ENCODE measurements at regions not wholly inside any gene's neighbourhood (a gene's known extent, or its start where the extent isn't known, plus 50 kb on each side); places are given as distances from the start of the nearest gene placed in this dataset.

DNA sequence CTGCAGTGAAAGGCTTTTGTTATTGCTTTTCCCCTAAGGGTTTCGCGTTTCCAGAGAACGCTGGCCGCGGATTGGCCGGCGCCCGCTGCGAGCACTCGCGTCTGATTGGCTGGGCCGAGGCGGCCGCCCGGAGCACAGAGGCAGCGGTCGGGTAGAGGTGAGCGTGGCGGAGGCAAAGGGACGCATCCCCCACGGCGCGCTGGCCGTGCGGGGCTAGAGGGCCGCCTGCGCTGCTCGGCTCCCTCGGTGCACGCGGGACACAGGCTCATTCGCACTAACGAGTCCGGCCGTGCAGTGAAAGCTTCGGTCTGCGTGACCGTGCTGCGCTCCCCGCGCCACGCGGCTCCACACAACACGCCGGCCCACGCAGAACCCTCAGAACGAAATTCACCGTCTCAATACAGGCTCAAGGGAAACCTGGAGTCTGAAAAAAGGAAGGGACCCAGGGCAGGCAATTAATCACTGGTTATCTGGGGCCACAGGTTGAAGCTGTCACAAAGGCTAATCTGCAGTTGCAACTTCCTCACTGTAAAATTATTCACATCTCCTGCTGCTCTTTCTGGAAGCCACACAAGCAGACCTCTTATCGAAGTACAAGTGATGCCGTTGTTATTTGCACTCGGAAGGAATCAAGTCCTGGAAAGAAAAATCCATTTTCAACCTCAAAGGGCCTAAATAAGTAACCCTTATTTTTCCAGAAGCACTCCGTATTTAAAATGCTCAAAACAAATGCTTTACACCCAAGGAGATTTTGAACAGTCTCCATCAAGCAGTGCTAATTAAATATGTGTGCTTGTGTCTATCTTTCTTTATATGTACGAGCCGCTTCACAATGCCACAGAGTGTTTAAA lies 94.6 kb downstream of the ZNF608 start (continued):
- 0 out of 2 replicates have a peak, but pooled peaks have one; percentile 66 for TF ChIP-seq ZNF800 (CRISPR knock-in tag; IDR thresholded peaks at IDR 0.05)
- peak; percentile 54; the same call in 1 of the 2 replicates for TF ChIP-seq NFKB2 (CRISPR knock-in tag; IDR thresholded peaks at IDR 0.05; ENCODE audit: borderline replicate concordance)
- peak; percentile 55; the same call in 1 of the 2 replicates for TF ChIP-seq ZSCAN21 (CRISPR knock-in tag; IDR thresholded peaks at IDR 0.05; ENCODE audit: borderline replicate concordance)
- TF ChIP-seq ZNF383 (CRISPR knock-in tag; IDR thresholded peaks at IDR 0.05; ENCODE audit: borderline replicate concordance), result no peak
- TF ChIP-seq KAT8 (CRISPR knock-in tag; IDR thresholded peaks at IDR 0.05), result 0 out of 2 replicates have a peak, but pooled peaks have one; percentile 28
- TF ChIP-seq MZF1 (CRISPR knock-in tag; IDR thresholded peaks at IDR 0.05; ENCODE audit: borderline replicate concordance), result no peak
- TF ChIP-seq ZNF704 (CRISPR knock-in tag; IDR thresholded peaks at IDR 0.05; ENCODE audit: borderline replicate concordance), result 0 out of 2 replicates have a peak, but pooled peaks have one; percentile 48
- TF ChIP-seq RAD21 (CRISPR knock-in tag; IDR thresholded peaks at IDR 0.05), result no peak
- peak; percentile 94 for TF ChIP-seq NFYB (CRISPR knock-in tag; IDR thresholded peaks at IDR 0.05)
- TF ChIP-seq HOXA3 (CRISPR knock-in tag; IDR thresholded peaks at IDR 0.05), result peak; percentile 71
- no peak for TF ChIP-seq PBX2 (CRISPR knock-in tag; IDR thresholded peaks at IDR 0.05)
- peak; percentile 63; the same call in 1 of the 2 replicates for TF ChIP-seq KDM5B (CRISPR knock-in tag; IDR thresholded peaks at IDR 0.05; ENCODE audit: borderline replicate concordance)
- peak; percentile 28; the same call in 1 of the 2 replicates for TF ChIP-seq MTERF4 (CRISPR knock-in tag; IDR thresholded peaks at IDR 0.05)
- TF ChIP-seq TCF7 (IDR thresholded peaks at IDR 0.05; ENCODE audit: low read depth), result no peak
- 0 out of 2 replicates have a peak, but pooled peaks have one; percentile 23 for TF ChIP-seq CAMTA2 (CRISPR knock-in tag; IDR thresholded peaks at IDR 0.05; ENCODE audit: borderline replicate concordance)
- no peak for TF ChIP-seq LCORL (IDR thresholded peaks at IDR 0.05)
- peak; percentile 54 for TF ChIP-seq LCORL (CRISPR knock-in tag; IDR thresholded peaks at IDR 0.05)
- peak; percentile 54; the same call in 1 of the 2 replicates for TF ChIP-seq HIVEP1 (CRISPR knock-in tag; IDR thresholded peaks at IDR 0.05)
- peak; percentile 56; the same call in 1 of the 2 replicates for TF ChIP-seq HDAC1 (CRISPR knock-in tag; IDR thresholded peaks at IDR 0.05)
- 0 out of 2 replicates have a peak, but pooled peaks have one; percentile 11 for TF ChIP-seq GATAD1 (CRISPR knock-in tag; IDR thresholded peaks at IDR 0.05)
- TF ChIP-seq ZNF776 (CRISPR knock-in tag; IDR thresholded peaks at IDR 0.05), result peak; percentile 72; the same call in 1 of the 2 replicates
- peak; percentile 43; the same call in 1 of the 2 replicates for TF ChIP-seq MTA1 (CRISPR knock-in tag; IDR thresholded peaks at IDR 0.05; ENCODE audit: borderline replicate concordance)
- TF ChIP-seq, protein P1, sequence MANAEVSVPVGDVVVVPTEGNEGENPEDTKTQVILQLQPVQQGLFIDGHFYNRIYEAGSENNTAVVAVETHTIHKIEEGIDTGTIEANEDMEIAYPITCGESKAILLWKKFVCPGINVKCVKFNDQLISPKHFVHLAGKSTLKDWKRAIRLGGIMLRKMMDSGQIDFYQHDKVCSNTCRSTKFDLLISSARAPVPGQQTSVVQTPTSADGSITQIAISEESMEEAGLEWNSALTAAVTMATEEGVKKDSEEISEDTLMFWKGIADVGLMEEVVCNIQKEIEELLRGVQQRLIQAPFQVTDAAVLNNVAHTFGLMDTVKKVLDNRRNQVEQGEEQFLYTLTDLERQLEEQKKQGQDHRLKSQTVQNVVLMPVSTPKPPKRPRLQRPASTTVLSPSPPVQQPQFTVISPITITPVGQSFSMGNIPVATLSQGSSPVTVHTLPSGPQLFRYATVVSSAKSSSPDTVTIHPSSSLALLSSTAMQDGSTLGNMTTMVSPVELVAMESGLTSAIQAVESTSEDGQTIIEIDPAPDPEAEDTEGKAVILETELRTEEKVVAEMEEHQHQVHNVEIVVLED (CRISPR knock-in tag; IDR thresholded peaks at IDR 0.05; ENCODE audit: borderline replicate concordance), result peak; percentile 41; the same call in 1 of the 2 replicates
